Stimulated activated CD8-positive, alpha-beta memory T cell treated with anti-CD3 and anti-CD28 coated beads, Interleukin-12 subunit alpha, Interleukin-12 subunit beta, amount 100 ng/mL, for 4 hours (primary cell): ENCODE measurements at regions not wholly inside any gene's neighbourhood (a gene's known extent, or its start where the extent isn't known, plus 50 kb on each side); places are given as distances from the start of the nearest gene placed in this dataset.
"Not testable (repeated sequence)": the region's sequence is repeated elsewhere in the genome, so short reads cannot be mapped to it uniquely, and the experiment has no call there.

Source experiments
- DNase-seq: peaks from one replicate; pipeline ENCODE4 v3.0.0-alpha.2; 2020; ENCODE audit warnings: low read depth

DNA sequence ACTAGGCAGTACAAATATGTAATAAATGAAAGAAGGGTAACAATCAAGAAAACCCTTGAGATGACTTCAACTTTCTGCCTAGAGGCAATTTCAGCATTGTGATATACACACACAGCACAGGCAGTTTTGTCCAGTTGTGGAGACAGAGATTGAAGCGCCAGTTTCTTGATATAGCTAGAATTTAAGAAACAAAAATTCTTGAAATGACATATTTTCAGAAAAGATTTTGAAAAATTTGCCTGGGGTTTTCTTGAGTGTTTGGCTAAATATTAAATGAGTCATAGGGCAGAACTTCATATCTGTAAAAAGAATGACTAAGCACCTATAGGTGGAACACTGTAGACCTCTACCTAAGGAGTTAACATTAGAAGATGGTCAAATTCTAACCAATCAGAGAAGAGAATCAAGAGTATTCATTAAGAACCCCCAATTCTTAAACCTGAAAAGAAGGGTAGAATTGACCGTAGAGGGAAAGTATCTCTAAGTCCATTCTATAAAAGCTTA lies 1266.8 kb upstream of the TMEFF2 start:
- DNase-seq = no peak

DNA sequence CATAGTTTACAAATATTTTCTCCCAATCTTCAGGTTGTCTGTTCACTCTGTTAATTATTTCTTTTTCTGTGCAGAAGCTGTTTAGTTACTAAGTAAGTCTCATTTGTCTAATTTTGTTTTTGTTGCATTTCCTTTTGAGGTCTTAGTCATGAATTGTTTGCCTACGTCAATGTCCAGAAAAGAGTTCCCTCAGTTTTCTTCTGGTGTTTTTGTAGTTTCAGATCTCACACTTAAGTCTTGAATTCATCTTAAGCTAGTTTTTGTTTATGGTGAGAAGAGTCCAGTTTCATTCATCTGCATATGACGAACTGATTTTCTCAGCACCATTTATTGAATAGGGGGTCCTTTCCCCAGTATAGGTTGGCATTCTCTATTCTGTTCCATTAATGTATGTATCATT lies 1252.2 kb upstream of the TMEFF2 start:
- no peak for DNase-seq

DNA sequence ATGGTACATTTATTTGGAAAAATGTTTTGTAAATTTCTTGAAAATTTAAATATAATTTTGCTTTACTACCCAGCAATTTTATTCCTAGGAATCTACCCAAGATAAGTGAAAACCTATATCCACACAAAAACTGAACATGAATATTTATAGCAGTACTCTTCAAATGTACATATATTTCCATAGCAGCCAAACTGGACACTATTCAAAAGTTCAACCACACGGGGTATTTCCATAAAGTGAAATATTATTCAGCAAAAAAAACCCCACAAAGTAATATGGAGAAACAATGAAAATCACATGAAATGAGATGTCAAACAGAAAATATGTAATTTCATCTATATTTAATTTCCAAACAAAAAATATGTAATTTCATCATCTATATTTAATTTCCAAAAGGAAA lies 1247.6 kb upstream of the TMEFF2 start:
- DNase-seq = no peak

DNA sequence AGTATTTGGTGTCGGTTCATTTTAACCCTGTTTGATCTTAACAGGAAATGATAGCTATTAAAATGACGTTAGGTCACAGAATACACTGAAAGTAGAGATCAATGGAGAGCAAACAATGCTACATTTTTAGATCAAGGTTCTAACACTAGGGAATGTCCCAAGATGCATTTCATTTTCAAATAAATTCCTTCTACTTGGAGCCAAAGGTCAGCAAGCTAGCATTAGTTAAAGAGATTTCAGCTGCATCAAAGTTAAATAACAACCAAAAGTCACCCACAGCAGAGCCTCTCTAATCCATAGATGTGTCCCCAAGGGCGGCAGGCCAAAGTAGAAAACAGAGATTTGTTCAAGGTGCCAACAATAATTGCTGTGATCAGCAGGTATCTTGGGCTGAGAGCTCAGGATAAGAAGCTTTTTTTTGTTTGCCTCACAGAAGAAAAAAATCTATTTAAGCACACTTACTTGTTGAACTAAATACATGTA lies 1233.6 kb upstream of the TMEFF2 start:
- no peak for DNase-seq

DNA sequence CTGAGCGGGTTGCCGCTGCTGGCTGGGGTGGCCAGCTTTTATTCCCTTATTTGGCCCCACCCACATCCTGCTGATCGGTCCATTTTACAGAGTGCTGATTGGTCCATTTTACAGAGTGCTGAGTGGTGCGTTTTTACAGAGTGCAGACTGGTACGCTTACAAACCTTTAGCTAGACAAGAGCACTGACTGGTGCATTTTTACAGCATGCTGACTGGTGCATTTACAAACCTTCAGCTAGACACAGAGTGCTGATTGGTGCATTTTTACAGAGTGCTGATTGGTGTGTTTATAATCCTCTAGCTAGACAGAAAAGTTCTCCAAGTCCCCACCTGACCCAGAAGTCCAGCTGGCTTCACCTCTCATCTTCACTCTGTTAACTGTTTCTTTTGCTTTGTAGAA lies 1217.6 kb upstream of the TMEFF2 start:
- not testable (repeated sequence) for DNase-seq

DNA sequence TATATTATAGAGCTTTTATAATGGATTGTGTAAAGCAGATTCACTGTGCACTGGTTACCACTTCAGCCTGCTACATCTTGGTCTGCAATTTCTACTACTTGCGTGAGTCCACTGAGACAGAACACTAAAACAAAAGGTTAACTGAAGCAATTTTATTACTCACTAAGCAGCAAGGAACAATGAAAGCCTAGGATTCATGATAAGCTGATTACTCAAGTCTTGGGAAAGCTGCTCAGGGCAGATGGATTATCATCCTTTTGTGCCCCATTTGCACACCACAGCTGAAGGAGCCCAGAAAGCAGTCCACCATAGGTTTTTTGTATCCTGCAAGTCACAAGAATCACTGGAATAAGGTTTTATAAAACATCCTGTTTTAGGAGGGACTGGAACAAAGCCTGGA lies 1215.2 kb upstream of the TMEFF2 start:
- no peak for DNase-seq

DNA sequence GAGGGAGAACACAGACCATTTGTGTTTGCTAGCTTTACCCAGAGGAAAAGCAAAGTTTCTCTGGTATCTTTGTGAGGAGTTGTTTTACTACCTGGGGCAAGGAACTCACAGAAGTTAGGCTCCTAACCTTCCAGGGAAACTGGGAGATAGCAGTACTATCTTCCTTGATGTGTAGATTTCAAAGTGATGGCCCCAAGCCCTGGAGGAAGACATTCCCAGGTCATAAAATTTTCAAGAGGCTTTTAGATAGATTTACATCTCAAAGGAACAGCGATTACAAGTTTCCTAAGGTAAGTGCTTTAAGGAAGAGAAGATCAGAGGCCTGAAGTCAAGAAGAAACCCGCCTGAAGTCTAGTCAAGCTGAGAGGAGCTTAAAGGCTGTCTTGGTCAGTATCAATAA lies 1187.8 kb upstream of the TMEFF2 start:
- DNase-seq = no peak

DNA sequence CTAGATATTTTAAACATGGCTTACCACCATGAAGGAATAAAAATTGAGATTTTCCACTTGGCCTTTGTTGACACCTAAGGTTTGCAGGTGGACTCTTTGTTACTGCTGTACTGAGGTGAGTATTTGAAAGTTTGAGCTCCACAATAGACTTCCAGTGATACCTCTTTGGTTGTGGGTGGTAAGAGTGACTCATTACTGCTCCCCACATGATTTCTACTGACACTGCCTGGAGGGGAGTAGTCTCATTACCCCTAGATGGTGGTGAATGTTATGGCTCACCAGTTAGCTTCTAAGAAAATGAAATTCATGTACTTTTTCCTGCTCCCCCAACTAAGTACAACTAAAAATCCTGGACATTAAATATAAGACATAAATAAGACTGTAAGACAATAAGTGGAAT lies 1183.1 kb upstream of the TMEFF2 start:
- no peak for DNase-seq

DNA sequence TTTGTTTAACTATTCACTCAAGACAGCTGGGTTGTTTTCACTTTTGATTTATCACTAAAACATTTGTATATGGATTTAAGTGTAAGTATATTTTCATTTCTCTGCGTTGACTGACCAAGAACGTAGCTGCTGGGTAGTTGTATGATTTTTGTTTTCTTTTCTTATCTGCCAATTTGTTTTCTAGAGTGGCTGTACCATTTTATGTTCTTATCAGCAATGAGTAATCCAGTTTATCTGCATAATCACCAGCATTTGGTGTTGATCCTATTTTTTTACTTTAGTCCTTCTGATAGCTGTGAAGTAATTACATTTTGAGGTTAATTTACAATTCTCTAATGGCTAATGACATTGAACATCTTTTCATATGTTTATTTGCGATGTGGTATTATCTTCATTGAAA lies 1178.4 kb upstream of the TMEFF2 start:
- no peak for DNase-seq

DNA sequence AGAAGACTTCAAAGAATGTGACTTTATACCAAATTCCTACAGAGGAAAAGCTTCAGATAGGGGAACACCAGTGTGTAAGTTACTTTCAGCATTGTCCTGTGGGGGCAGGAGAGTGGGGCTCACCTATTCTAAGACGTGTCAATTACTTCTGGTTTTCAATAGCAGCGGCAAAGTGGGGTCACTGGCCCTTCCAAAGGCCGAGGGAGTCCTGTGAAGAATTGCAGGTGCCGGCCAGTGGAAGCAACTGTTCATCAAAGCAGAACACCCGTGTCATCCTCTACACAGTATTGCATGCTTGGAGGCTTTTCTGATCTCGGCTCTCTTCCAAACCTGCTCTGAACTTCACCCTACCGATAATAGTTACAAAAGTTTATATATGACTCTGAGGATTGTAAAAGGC lies 1176.5 kb upstream of the TMEFF2 start:
- DNase-seq = no peak

DNA sequence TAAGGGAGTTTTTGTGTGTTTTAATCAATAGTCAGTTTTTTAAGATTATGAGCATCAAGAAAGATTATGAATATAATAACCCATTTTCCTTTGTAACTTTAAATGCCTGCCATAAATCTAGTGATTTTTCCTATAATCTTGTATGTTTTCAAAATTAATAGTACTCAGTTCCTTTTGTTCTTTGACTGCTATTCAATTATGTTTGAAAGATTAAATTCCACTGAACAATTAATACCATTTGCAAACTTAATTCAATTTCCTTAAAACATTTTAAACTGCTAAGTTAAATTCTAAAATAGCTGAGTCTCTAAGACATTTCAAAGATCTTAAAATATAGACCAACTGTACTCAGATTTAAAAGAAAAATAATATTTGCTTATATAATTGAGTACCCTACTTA lies 1173.9 kb upstream of the TMEFF2 start:
- DNase-seq = no peak

DNA sequence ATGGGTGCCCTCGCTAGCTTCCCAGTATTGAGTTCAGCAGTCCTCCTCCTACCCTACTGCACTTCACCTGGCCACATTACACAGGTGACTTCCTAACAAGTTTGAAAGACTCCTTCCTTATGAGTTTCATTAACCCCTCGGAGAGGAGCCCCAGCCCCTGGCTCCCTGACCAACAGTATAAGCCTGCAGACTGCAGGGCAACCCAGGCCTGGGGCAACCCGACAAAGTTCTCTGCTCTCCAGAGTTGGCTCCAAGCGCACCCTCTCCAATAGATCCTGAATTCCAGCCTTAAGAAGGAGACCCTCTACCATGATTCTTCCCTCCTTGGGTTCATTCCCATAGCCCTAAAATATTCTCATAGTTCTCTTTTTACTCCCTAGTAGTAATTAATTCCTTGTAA lies 1162.8 kb upstream of the TMEFF2 start:
- DNase-seq = no peak

DNA sequence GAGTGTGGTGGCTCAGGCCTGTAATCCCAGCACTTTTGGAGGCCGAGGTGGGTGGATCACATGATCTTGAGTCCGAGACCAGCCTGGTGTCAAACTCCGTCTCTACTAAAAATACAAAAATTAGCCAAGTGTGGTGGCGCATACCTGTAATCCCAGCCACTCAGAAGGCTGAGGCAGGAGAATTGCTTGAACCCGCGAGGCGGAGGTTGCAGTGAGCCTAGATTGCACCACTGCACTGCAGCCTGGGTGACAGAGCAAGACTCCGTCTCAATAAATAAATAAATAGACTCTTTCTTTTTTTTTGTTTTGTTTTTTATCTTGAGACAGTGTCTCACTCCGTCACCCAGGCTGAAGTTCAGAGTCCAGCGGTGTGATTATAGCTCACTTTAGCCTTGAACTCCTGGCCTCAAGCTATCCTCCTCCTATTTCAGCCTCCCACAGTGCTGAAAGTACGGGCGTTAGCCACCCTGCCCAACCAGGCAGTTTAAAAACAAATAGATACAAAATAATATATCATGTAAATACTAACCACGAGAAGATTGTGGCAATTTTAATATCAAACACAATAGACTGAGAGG lies 1158.0 kb upstream of the TMEFF2 start:
- DNase-seq = not testable (repeated sequence)

DNA sequence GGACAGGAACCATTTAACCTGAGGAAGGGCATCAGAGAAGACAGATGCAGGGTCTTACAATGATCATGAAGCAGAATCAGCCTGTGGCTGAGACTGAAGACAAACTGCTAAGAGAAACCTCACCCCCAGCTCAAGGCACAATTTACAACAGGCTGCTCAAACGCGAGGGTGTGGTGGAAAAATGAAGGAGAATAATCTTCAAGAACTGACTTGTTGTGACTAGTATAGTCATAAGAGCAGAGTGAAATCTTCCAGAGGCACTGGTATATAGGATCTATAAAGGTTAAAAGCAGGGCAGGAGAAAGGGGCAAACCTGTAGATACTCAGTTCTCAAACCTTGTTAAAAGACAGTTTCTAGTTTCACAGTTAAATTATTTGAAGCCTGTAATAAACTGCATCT lies 1155.8 kb upstream of the TMEFF2 start:
- no peak for DNase-seq

DNA sequence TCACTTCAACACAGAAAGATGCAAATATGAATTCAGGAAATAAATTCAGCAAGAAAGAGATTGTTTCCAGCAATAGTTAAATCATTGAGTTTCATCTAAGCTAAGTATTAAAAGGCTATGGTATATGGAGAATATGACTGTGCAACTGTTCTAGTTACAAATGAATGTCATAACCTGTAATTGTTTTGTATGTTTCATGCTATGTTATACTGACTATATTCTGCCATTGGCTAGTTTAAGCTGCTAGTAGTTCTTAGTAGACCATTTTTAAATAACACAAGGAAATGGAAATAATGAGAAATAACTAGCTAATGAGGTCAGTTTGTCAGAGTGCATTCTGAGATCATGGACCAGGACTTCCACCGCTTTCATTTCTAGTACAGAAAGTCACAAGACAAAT lies 1154.9 kb upstream of the TMEFF2 start:
- DNase-seq = no peak

DNA sequence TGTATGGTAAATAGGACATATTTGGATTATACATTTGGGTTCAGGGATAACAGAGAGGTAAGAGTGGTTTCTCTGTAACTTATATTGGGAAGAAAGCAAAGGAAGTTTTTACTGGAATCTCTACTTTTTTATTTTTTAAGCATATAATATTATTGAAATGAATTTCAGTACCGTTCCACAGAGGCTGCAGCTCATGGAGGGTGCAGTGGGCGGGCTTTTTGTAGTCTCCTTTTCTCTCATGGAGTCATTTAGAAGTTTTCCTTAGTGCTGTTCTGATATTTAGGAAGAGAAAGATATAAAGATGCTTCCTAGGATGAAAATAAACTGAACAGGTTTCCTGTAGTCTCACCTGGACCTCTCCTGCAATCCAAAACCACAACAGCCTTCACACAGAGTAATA lies 1153.3 kb upstream of the TMEFF2 start:
- DNase-seq = no peak

DNA sequence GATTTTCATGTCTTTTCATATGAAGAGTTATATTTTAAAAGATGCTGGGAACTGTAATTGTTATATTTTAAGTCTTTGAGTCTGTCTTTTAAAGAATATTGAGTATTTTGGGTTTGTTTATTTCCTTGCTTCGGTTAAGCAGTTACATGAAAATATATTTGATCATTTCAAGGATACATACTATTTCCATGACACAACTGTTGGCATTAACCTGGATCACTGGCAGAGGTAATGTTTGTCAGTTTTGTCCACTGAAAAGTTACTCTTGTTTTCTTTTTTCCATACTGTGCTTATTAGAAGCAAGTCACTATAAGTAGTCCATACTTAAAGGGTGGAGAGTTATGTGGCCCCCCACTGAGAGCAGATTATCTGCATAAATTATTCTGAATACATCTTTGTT lies 1142.0 kb upstream of the TMEFF2 start:
- DNase-seq = no peak

DNA sequence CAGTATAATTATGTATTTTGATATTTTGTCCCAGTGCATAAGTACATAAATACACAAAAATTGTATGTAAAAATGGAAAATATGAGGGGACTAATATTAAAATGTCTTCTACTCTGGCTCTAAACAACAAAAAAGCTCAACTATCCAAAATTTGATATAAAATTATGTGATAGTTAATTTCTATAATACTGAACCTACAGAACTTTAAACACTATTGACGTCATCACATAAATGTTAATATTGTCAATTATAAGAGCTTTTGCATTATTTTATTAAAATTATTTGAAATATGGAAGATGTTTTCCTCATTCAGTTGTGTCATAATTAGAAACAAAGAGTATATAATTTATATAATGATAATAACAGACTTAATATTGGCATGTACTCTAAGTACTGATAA lies 1139.7 kb upstream of the TMEFF2 start:
- no peak for DNase-seq

DNA sequence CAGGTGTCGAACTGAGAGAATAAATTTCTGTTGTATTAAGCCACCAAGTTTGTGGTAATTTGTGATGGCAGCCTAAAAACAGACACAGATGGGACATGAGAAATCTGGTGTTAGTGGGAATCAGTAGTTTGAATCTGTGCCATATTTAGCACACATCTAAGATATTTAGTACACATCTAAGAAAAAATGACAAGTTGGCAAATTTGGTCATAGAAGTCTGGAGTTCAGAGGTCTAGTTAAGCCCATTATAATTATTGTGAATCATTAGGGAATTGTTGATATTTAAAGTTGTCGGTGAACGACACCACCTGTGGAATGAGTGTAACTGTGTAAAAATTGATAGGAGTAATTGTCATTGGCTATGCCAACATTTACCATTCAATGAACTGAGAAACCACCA lies 1138.8 kb upstream of the TMEFF2 start:
- DNase-seq = no peak

DNA sequence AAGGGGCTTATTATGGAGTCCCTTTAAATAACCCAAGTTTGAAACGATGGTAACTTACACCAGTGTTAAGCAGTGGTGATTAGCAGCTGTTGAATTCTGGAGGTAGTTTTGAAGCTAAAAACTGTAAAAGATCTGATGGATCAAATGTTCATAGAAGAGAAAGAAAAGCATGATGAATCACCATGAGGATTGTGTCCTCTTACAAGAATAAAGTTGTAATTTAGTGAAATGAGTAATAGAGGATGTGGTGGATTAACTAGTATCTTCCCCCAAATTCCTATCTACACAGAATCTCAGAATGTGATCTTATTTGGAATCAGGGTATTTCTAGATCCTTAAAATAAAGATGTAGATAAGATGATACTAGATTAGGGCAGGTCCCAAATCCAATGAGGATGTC lies 1138.2 kb upstream of the TMEFF2 start:
- DNase-seq = no peak

DNA sequence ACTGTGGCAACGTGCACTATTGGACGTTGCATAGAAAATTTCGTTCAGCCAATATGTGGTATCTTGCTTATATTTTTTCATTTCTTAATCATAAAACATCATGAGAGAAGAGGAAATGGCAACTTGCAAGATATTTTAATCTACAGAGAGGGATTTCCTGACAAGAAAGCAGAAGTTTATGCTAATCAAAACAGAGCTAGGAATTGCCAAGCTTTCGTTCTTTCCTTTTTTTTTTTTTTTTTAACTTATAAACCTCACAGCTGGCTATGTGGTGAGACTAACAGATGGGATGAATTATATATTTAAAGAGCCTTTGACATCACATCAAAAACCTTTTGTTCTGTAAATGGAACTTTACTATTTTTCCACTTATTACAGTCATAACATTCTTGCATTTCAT lies 1136.9 kb upstream of the TMEFF2 start:
- no peak for DNase-seq

DNA sequence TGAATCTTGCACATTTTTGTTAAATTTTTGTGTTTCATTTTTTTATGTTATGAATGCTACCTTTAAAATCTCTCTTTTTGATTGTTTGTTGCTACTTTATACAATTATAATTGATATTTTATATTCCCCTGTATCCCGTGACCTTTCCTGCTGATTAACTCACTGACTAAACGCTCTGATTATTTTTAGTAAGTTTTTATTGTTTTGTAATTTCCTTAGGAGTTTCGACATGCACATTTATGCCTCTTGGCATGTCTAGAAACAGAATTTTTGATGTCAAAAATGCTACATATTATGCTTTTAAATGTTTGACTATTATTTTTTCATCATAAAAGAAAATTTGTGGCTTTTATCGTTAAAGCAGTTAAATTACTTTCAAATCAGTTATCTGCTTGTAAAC lies 1131.6 kb upstream of the TMEFF2 start:
- DNase-seq = no peak

DNA sequence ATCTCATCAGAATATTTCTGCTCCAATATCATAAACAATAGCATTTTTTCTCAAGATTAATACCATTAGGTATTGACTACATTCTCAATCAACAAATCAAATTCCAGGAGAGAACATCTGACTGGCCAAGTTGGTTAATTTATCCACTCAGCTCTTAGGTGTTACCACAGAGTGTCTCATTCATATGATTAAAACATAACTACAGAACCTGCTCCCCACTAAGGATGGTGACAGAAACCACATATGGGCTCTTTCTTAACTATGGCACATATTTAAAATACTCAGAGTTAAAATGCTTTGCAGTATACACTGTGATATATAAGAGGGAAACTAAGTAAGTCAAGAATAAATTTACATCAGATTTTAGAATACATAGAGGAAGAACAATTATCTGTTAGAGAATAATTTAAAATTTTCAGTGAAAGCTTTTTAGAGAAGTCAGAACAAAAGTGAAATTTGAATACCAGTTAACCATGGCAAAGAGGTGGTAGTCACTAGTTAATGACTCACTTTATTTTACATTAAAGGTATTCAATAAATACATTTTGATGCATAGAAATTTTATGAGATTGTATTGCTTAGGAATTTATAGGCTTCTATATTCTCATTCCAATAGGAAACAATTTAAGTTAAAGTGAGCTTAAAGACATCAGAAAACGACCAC lies 1120.8 kb upstream of the TMEFF2 start:
- DNase-seq = no peak

DNA sequence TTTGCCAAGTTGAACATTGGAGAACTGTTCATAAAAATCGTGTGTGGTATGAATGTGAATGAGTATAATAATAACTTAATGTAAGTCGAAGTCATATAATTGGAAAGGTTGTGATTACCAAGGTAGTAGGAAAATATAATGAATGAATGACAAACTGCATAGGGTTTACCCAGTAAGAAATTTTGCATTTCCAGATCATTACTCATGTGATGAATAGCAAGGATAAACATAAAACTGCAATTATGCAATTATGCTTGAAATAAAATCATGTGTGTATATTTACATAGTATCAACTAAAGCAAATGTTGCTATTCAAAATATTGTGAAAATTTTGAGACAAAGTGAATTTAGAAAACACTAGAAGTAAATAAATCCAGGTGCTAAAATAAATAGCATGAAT lies 1108.7 kb upstream of the TMEFF2 start:
- DNase-seq = no peak
